GM12864 (cell line): ENCODE measurements at regions not wholly inside any gene's neighbourhood (a gene's known extent, or its start where the extent isn't known, plus 50 kb on each side); places are given as distances from the start of the nearest gene placed in this dataset.

Experiments used
- DNase-seq: peaks from one replicate; pipeline ENCODE4 v3.0.0-alpha.2; 2011; ENCODE audit warnings: low read depth
- H3K4me3 ChIP-seq: 2 replicates; pipeline ENCODE4 v1.5.1; 2011; ENCODE audit warnings: mild to moderate bottlenecking, low read depth, low read length, control low read depth
- CTCF ChIP-seq: IDR thresholded peaks from 2 replicates; pipeline ENCODE4 v1.5.1; 2011; ENCODE audit warnings: low read depth, mild to moderate bottlenecking, moderate library complexity, low read length, control low read depth, inconsistent platforms; ENCODE audit errors: missing control alignments

- no peak overlapping the region for H3K4me3 ChIP-seq
- TF ChIP-seq CTCF: no peak
- no peak for DNase-seq
These were observed 409.6 kb downstream of the GUCY1A2 start for GRCh38 chr11:106608677-106609076.

GRCh38 chr11:106614262-106614661, 404.0 kb downstream of the GUCY1A2 start:
- TF ChIP-seq CTCF: no peak
- H3K4me3 ChIP-seq: no peak overlapping the region
- no peak for DNase-seq

GRCh38 chr11:106619320-106619990, 398.8 kb downstream of the GUCY1A2 start:
- no peak for DNase-seq
- no peak for TF ChIP-seq CTCF
- H3K4me3 ChIP-seq: no peak overlapping the region

DNA sequence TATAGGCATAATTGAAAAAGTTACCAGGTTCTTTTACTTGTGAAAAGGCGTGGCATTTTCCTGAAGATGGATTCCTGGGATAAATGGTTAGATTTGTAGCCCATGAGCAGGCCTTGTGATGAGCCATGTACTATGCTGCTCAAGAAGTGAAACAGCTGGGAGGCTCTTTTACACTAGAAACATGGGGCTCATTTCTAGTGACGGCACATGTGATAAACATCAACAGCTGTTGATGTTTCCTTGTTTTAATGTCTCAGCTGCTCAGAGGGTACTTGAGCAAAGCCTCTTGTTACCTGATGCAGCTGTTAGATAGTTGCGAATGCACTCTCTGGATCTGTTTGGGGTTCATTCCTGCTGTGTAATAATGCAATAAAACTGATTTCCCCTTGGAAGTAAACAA, 396.8 kb downstream of the GUCY1A2 start:
- H3K4me3 ChIP-seq: no peak overlapping the region
- no peak for DNase-seq
- no peak for TF ChIP-seq CTCF
